ENCODE measurements at regions not wholly inside any gene's neighbourhood (a gene's known extent, or its start where the extent isn't known, plus 50 kb on each side); places are given as distances from the start of the nearest gene placed in this dataset.

DNA sequence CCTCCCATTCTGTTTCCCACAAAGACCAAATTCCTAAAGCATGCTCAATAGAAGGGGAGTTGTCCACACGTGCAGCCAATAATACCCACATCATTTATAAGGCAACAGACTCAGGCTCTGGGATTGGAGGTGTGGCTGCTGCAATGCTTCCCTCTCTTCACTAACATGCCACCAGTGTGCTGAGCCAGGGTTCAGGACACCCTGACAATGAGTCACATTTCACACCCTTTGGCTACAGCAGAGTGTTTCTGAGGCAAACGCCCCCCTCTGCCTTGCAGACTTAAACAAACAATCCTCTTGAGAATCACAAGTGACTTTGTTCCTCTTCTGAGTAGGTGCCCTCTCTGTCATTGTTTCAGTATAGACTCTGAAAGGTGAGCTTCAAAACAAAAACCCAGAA lies 189.3 kb upstream of the TLE4 start:
- TF ChIP-seq CTCF (IDR thresholded peaks at IDR 0.05) (no peak), POLR2A (IDR thresholded peaks at IDR 0.05) (no peak)
